GM10266 (cell line): ENCODE measurements at regions not wholly inside any gene's neighbourhood (a gene's known extent, or its start where the extent isn't known, plus 50 kb on each side); places are given as distances from the start of the nearest gene placed in this dataset.

Source experiments
- DNase-seq: peaks from one replicate; pipeline ENCODE4 v3.0.0; 2012; ENCODE audit errors: extremely low spot score
- TF ChIP-seq, protein P1 (sequence below): IDR thresholded peaks from 2 replicates; pipeline ENCODE4 v1.5.1; 2012; ENCODE audit warnings: mild to moderate bottlenecking, low read depth; ENCODE audit not compliant: control insufficient read depth, insufficient read depth; ENCODE audit errors: missing control alignments

DNA sequence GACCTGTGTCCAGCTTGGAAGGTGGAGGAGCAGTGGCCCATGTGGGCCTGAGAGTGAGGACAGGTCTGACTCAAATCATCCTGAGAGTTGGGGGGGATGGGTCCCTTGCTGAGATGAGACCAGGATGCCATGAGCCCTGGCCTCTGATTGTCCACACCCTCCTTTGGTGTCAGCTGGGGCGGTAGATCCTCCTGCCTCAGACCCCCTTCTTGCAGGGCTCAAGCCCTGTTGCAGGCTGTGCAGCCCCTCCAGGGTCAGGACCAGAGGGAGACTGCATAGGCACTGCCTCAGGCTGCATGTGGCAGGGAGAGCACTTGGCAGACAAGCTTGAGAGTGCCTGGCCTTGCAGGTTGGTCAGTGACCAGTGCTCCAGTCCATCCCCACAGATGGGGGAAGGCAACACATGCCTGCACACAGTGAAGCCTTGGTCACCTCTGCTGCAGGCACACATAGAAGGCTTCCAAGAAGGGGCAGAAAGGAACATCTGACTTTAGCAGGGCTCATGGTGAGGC, 82.2 kb upstream of the ACTRT2 start:
- TF ChIP-seq, protein P1, sequence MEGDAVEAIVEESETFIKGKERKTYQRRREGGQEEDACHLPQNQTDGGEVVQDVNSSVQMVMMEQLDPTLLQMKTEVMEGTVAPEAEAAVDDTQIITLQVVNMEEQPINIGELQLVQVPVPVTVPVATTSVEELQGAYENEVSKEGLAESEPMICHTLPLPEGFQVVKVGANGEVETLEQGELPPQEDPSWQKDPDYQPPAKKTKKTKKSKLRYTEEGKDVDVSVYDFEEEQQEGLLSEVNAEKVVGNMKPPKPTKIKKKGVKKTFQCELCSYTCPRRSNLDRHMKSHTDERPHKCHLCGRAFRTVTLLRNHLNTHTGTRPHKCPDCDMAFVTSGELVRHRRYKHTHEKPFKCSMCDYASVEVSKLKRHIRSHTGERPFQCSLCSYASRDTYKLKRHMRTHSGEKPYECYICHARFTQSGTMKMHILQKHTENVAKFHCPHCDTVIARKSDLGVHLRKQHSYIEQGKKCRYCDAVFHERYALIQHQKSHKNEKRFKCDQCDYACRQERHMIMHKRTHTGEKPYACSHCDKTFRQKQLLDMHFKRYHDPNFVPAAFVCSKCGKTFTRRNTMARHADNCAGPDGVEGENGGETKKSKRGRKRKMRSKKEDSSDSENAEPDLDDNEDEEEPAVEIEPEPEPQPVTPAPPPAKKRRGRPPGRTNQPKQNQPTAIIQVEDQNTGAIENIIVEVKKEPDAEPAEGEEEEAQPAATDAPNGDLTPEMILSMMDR = no peak
- DNase-seq = no peak

DNA sequence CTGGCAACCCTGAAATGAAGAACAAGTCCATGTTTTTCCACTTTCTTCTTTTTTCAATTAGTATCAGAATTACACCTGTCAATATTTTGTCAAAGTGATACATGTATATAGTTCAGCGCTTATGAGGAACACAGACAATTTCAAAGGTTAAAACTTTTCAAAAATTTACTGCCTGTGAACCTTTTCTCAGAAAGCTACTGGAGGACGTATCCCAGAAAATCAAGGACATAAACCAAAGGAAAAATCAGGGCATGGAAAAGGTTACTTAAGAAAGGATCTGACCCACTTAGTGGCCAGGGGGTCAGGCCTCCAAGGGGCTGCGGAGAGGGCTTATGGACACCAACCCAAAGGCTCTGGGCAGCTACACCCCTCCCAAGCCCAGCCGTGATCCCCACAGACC, 81.1 kb upstream of the ACTRT2 start:
- DNase-seq = no peak
- TF ChIP-seq, protein P1 = no peak

DNA sequence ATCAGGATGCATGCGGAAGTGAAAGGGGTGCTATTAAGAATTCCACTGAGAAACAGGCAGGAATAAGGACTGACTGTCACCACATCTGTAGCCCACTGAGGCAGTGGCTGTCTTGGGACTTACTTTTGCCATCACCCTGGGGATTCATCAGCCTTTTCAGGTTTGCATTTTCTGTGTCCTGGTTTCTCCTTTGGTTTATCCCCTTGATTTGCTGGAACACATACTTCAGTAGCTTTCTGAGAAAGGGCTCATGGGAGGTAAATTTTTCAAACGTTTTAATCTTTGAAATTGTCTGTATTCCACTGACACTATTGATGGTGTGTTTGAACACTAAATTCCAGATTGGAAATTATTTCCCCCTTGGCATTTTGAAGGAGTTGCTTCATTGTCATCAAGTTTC, 80.2 kb upstream of the ACTRT2 start:
- DNase-seq = no peak
- TF ChIP-seq, protein P1 = no peak

DNA sequence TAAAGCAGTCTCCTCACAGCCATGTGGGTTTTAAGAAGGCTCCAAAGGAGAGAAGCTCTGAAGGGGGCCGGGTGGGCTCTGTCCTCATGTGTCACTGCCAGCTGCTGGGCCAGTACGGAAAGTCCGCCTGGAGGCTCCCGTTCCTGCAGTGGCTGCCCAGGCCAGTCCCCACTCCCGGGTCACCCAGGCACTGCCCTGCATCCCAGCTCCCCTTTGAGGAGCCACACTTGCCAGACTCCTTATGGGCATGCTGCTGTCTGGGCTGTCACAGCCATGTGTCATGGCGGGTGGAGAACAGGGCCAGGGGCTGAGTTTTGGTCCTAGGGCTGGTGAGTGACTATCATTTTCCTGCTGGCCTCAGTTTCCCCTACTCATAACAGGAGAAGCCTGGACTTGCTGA, 79.4 kb upstream of the ACTRT2 start:
- TF ChIP-seq, protein P1 = no peak
- no peak for DNase-seq

DNA sequence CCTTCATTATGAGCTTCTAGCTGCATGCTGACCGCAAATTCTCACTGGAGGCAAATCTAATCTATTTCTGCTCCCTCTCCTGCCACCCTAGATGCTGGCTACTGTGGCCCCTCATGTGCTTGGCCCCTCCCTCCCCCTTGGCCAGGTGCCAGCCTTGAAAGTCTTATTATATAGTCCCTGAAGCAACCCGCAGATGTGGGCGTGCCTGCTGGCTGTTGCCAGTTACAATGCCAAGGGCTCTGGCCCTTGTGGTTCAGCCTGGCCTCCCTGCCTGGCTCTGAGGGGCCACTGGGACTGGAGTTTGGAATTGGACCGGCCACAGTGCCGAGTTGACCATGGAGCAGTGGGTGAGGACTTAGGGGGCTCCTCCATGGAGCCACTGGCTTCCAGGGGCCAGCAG, 78.9 kb upstream of the ACTRT2 start:
- DNase-seq = no peak
- TF ChIP-seq, protein P1 = no peak

DNA sequence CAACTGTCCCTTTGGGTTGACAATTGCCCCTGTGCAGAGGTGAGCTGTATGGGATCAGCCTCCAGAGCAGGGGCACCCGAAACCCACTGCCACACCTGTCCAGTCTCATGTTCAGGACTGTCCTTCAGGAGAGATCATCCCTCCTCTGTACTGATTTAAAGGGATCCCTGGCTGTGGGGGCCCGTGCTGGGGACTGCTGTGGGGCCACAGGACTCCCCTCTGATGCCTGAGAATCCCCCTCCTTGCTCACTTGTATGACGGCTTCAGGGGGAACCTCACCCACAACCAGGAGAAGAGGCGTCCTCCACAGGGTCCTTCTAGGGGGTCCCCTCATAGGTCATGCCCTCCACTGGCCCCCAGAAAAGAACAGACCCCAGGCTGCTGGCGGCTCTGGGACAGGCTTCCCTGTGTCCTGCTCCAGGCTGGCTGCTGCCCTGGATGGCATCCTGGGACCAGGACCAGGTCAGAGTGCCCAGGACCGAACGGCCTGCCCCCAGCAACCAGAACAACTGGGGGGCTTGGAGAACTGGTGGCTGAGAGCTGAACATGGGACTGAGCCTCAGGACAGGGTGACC, 77.5 kb upstream of the ACTRT2 start:
- DNase-seq = no peak
- TF ChIP-seq, protein P1 = no peak

DNA sequence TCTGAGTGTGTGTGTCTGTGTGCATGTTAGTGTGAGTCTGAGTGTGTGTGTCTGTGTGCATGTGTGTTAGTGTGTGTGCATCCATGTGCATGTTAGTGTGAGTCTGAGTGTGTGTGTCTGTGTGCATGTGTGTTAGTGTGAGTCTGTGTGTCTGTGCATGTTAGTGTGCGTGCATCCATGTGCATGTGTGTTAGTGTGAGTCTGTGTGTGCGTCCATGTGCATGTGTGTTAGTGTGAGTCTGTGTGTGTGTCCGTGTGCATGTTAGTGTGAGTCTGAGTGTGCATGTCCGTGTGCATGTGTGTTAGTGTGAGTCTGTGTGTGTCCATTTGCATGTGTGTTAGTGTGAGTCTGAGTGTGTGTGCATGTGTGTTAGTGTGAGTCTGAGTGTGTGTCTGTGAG, 76.6 kb upstream of the ACTRT2 start:
- DNase-seq = no peak
- TF ChIP-seq, protein P1 = no peak
